SK-N-DZ (cell line): ENCODE measurements at regions not wholly inside any gene's neighbourhood (a gene's known extent, or its start where the extent isn't known, plus 50 kb on each side); places are given as distances from the start of the nearest gene placed in this dataset.
"Not testable (repeated sequence)": the region's sequence is repeated elsewhere in the genome, so short reads cannot be mapped to it uniquely, and the experiment has no call there.

Experiments used
- DNase-seq: peaks from one replicate; pipeline ENCODE4 v3.0.0-alpha.2; 2015; ENCODE audit warnings: low spot score

DNA sequence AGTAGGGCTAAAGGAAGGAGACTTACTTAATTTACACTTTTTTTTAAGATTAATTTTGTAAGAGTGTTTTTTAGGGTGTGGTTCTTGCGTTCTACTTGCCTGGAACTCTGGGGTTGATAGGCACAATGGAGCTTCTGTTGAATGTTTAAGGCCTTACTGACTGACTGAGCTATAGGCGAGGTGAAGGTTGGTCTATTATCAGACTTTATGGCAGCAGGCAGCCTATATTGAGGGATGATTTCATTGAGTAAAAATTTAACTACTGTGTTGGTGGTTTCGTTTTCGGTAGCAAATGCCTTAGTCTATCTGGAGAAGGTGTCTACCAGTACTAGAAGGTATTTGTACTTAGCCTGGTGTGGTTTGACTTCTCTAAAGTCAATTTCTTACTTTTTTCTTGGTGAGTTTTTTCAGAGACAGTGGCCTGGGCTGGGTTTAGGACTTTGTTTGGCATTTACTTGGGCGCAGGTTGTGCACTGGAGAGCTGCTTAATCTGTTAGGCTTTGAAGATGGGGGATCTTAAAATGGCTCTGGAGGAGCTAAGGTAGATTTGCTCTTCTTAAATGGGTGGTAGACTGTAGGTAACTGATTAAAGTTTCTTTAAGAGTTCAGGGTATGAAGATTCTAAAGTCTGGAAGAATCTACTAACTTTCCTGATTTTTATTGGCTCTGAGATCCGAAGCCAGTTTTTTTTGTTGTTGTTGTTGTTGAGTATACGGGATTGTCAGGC is 164.5 kb upstream of the CCZ1B start:
- DNase-seq, result not testable (repeated sequence)

DNA sequence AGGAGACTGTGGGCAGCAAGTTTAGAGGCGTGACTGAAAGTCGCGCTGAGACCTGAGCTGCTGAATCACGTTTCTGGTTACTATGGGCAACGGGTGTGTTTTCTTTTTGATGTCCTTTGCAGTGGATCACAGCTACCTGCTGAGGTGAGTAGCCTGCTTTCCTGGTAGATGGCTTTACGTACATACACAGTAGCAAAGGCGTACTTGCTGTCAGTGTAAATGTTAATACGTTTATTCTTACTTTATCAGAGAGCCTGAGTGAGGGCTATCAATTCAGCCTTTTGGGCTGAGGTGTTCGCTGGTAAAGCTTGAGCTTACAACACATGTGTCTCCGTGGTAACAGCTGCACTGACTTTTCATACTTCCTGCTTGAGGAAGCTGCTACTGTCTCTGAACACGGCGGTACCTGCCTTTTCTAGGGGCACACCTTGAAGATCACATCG is 165.1 kb upstream of the CCZ1B start:
- not testable (repeated sequence) for DNase-seq

DNA sequence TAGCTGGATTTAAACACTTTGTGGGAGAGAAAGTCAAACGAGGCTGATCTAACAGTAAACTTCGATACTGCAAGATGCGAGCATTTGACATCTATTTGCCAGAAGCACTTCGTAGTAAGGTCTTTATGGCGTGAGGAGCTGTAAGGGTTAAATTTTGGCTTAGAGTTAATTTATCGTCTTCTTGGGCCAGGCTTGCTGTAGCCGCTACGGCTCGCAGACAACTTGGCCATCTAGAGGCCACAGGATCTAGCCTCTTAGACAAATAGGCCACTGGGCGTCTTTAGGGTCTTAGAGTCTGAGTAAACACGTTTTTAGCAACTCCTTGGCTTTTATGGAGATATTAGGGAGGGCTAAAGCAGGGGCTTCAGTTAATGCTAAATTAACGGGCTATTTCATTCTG is 165.6 kb upstream of the CCZ1B start:
- DNase-seq, result not testable (repeated sequence)

DNA sequence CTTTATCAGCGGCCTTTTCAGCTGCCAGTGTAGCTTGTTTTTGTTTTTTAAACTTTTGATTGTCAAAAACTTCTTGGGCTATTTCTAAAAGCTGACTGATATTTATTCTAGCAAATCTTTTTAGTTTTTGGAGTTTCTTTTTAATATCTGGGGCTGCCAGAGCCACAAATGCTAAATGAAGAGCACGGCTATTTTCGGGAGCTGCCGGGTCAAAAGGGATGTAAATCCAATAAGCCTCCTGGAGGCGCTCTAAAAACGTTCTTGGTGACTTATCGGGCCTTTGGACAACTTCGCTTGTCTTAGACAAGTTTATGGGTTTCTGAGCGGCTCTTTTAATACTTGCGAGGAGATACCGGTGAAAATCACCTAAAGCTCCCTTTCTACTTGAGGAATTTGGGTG is 166.1 kb upstream of the CCZ1B start:
- not testable (repeated sequence) for DNase-seq

DNA sequence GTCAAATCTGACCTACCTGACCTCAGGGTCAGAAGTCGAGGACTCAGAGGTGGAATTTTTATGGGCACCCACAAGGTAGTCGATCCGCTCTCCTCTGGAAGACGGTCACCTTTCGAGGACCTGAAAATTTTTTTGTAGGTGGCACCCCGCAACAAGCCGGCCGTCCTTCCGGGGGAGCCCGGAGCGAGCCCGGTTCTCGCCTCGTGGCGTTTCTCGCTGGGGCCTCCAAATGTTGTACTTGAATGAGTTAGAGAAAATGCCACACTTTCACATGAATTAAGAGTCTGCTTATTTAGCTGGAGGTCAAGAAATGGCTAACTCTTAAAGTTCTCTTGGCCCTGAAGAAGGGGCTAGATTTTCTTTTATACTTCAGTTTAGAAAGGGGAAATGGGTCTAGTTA is 169.0 kb upstream of the CCZ1B start:
- DNase-seq, result not testable (repeated sequence)

DNA sequence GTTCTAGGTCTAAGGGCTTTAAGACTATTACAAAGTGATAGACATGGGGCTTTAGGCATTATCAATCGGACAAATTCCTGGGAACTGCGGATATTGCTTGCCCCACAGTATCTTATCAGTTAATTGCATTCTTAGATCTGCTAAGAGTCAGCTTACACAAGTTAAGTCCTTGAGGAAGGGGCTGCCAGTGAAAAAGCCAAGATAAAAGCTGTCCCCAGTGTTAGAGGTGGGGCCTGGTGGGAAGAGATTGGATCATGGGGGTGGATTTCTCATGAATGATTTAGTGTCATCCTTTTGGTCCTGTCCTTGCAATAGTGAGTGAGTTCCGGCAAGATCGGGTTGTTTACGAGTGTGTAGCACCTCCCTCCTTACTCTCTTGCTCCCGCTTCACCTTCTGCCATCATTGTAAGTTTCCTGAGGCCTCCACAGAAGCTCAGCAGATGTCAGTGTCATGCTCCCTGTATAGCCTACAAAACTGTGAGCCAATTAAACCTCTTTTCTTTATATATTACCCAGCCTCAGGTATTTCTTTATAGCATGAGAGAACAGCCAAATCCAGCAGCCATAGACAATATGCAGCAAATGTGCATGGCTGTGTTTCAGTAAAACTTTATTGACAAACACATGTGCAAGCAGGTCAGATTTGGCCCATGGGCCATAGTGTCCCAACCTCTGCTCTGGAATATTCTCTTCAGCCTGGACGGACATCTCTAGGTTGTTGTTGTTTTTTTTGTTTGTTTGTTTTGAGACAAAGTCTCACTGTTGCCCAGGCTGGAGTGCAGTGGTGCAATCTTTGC is 169.6 kb upstream of the CCZ1B start:
- DNase-seq, result not testable (repeated sequence)

DNA sequence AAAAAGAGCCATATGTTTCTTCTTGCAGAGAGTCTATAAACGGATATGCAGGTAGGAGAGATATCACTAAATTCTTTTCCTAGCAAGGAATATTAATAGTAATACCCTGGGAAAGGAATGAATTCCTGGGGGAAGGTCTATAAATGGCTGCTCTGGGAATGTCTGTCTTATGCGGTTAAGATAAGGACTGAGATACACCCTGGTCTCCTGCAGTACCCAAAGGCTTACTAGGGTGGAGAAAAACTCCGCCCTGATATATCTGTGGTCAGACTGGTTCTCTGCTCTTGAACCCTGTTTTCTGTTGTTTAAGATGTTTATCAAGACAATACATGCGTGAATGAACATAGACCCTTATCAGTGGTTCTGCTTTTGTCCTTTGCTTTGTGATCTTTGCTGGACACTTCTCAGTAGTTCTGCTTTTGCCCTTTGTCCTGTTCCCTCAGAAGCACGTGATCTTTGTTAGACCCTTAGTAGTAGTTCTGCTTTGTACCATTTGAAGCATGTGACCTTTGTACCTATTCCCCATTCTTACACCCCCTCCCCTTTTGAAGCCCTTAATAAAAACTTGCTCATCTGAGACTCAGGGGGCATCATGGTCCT is 173.1 kb upstream of the CCZ1B start:
- DNase-seq, result not testable (repeated sequence)

DNA sequence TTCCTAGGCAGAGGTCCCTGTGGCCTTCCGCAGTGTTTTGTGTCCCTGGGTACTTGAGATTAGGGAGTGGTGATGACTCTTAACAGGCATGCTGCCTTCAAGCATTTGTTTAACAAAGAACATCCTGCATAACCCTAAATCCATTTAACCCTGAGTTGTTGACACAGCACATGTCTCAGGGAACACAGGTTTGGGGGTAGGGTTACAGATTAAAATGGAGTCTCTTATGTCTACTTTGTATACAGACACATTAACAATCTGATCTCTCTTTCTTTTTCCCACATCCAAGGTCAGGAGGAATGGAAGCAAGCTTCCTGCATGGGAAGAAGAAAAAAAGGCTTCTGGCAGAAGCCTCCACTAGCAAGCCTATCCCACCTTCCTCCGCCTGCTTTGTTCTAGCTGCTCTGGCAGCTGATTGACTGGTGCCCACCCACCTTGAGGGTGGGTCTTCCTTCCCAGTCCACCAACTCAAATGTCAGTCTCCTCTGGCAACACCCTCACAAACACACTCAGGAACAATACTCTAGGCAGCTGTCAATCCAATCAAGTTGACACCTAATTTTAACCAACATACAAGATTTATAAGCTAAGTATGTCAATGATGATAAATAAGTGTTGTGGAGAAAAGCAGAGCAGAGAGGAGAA is 176.5 kb upstream of the CCZ1B start:
- no peak for DNase-seq

DNA sequence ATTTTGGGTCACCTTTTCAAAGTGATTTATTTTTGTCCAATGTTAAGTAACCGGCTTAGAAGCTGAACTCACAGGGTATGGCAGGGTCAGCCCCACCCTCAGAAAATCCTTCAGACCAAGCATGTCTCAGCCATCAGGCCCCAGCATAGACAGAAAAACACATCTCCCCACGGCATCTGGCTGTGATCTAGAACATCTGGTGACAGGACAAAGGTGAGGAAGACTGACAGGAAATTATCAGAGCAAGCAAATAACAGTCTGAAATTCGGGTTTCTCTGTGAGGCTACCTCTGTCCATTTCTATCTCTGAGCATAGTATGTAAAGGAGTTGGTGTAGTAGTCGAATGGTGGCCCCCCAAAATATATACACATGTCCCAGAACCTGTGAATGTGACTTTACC is 177.0 kb upstream of the C1GALT1 start:
- no peak for DNase-seq

DNA sequence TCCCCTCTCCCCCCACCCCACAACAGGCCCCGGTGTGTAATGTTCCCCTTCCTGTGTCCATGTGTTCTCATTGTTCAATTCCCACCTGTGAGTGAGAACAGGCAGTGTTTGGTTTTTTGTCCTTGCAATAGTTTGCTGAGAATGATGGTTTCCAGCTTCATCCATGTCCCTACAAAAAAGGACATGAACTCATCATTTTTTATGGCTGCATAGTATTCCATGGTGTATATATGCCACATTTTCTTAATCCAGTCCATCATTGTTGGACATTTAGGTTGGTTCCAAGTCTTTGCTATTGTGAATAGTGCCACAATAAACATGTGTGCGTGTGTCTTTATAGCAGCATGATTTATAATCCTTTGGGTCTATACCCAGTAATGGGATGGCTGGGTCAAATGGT is 176.4 kb upstream of the C1GALT1 start:
- DNase-seq, result not testable (repeated sequence)

DNA sequence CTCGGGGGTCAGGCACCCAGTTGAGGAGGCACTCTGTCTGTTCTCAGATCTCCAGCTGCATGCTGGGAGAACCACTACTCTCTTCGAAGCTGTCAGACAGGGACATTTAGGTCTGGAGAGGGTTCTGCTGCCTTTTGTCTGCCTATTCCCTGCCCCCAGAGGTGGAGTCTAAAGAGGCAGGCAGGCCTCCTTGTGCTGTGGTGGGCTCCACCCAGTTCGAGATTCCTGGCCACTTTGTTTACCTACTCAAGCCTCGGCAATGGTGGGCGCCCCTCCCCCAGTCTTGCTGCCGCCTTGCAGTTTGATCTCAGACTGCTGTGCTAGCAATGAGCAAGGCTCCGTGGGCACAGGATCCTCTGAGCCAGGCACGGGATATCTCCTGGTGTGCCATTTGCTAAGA is 171.1 kb upstream of the C1GALT1 start:
- peak; percentile 10 for DNase-seq

DNA sequence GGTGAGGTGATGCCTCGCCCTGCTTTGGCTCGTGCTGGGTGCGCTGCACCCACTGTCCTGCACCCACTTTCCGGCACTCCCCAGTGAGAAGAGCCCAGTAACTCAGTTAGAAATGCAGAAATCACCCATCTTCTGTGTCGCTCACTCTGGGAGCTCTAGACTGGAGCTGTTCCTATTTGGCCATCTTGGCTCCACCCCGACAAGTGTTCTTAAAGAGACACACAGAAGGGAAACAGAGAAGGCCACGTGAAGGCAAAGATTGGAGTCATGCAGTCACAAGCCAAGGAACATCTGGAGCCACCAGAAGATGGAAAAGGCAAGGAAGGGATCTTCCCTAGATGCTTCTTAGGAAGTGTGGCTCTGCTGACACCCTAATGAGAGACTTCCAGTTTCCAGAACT is 170.6 kb upstream of the C1GALT1 start:
- DNase-seq, result not testable (repeated sequence)

DNA sequence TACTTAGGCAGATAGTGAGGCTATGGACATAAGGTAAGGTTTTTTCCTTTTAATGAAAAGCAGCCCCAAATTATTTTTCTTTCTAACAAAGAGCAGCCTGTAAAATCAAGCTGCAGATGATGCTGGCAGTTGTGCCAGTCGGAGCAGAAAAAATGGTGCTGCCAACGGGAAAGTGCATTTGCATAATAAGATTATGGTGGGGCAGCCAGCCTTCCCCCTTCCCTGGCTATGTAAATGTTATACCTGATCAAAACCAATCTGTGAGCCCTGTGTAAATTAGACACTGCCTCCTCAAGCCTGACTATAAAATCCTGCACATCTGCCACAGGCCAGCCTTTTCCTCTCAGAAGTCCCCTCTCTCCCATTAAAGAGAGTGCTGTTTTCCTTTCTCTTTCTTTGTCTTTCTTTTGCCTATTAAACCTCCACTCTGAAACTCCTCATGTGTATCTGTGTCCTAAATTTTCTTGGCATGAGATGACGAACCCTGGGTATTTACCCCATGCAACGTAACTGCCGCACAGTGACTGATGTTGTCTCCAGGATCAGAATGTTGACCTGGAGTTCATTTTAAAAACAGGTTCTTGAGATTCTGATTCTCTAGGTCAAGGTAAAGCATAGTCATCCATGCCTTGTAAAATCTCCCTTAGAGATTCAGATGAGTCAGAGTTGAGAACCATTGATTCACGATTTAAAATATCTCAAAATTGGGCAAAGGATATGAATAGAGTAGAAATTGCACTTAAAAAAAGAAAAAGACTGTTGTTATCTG is 167.3 kb upstream of the C1GALT1 start:
- DNase-seq, result no peak

DNA sequence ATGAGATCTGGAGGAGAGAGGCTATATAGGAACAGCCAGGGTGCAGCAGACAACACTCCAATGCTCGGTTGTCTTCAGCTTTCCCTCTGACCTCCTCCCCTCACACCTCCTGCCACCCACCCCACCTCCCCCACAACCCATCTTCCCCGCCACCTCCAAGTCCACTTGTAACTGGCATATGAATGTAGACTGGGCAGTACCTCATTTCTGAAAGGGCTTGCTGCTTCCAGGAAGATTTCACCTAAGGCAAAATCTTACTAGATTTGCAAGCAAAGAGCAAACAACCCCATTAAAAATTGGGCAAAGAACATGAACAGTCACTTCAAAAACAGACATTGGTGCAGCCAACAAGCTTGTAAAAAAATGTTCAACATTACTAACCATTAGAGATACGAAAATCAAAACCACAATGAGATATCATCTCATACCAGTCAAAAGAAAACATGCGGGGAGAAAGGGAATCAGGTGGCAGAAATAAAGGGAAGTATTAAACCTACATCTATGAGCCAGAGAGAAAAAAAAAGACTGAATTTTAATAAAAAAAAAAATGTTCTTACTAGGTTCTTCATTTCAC is 164.6 kb upstream of the C1GALT1 start:
- no peak for DNase-seq

DNA sequence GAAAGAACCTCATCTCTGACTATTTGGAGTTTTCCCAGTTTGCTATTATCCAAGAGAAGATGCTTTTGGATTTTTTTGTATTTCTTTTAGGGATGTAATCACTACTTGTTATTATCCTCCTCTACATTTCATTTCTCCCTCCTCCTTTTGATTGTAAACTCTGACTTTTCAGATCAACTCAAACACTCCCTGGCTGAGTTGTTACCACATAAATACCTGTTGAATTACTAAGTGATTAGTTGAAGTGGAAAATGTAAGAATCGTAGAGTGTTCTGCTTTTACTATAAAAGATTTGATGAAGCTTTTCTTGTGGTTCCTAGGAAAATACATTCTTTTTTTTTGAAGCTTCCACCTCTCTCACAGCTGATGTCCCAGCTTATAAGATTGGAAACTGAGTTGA is 164.1 kb upstream of the C1GALT1 start:
- DNase-seq, result no peak

DNA sequence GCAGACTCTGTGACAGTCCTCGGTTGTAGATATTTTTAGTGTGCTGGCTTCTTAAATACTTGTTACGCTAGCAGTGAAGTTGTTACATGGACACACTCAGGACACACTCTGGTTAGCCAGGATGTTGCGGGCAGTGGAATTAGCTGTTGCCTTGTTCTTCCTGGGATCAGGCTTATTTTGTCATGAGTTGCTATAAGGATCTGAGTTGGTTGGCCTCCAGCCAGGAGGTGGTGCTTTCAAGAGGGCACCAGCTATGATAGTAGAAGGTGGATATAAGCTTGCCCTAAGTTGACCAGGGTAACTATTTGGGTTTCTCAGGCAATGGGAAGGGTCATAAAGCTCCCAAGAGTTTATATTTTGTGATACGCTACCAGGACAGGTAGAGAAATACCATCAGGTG is 150.1 kb upstream of the C1GALT1 start:
- no peak for DNase-seq

DNA sequence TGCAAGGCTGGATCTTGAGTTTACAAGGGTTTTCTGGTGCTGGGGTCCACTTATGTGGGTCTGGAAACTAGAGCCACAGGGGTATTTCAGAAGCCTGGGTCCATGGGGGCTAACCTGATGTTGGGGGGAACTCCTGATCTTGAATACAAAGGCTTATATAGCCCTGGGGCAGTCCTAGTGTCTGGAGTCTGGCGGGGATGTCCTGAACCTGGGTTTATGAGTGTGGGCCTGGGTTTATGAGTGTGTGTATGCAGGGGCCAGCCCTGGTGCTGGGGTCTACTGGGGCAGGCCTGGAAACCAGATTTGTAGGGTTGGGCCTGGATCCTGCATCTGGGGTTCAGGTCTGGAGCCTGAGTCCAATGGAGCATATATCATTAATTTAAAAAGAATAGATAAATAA is 146.5 kb upstream of the C1GALT1 start:
- DNase-seq, result no peak

DNA sequence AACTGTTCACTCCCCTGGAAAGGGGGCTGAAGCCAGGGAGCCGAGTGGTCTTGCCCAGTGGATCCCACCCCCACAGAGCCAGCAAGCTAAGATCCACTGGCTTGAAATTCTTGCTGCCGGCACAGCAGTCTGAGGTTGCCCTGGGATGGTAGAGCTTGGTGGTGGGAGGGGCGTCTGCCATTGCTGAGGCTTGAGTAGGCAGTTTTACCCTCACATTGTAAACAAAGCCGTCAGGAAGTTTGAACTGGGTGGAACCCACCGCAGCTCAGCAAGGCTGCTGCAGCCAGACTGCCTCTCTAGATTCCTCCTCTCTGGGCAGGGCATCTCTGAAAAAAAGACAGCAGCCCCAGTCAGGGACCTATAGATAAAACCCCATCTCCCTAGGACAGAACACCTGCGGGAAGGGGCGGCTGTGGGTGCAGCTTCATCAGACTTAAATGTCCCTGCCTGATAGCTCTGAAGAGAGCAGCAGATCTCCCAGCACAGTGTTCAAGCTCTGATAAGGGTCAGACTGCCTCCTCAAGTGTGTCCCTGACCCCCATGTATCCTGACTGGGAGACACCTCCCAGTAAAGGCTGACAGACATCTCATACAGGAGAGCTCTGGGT is 140.0 kb upstream of the C1GALT1 start:
- not testable (repeated sequence) for DNase-seq

DNA sequence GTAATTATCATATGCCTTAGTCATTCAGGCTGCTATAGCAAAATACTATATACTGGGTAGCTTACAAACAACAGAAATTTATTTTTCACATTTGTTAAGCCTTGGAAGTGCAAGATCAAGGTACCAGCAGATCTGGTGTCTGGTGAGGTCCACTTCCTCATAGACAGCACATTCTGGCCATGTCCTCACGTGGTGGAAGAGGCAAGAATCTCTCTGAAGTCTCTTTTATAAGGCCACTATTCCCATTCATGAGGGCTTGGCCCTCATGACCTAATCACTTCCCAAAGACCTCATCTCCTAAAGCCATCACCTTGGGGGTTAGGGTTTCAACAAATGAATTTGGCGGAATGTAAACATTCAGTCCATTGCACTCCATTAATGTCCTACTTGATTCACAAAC is 137.5 kb upstream of the C1GALT1 start:
- no peak for DNase-seq

DNA sequence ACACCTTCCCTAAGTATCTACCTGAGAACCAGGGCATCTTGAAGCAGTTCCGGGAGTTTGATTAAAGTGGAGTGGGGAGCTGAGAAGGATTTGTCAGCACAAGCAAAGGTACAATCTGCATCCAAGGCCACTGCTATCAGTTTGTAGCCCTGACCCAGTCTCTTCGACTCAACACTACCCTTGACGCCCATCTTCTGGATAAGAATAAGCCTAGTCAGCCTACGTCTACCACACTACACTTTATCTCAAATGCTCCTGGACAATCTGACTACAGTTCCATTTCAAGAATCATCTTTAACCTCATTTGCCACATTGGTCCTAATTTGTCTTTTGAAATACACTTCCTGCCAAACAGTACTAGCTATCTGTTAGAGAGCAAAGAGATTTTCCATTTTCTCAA is 134.1 kb upstream of the C1GALT1 start:
- DNase-seq, result no peak
